Activated B cell treated with CpG ODN at 0.5 μM for 24 hours (primary cell): ENCODE measurements at regions not wholly inside any gene's neighbourhood (a gene's known extent, or its start where the extent isn't known, plus 50 kb on each side); places are given as distances from the start of the nearest gene placed in this dataset.

Source experiments
- ATAC-seq: fragments of 200-7000 bp; cut with Tn5 transposase; one replicate; pipeline ENCODE4 v1.10.0; 2021; ENCODE audit warnings: low read depth, mild to moderate bottlenecking, moderate library complexity
- CTCF ChIA-PET: fragments of 350-600 bp; sonication (Branson Sonifier 250); formaldehyde crosslinking; loops from one replicate; lab custom pipeline; 2021; ENCODE audit warnings: antibody characterized with exemption; lab: Charles Lee
- POLR2A ChIA-PET: fragments of 350-600 bp; sonication (Branson Sonifier 250); formaldehyde crosslinking; loops from one replicate; lab custom pipeline; 2021; ENCODE audit warnings: antibody characterized with exemption; lab: Charles Lee
- DNase-seq: peaks from one replicate; pipeline ENCODE4 v3.0.0; 2022
- H3K27ac Mint-ChIP-seq: one replicate; pipeline ENCODE4 v1.8.0; 2020; ENCODE audit warnings: mixed read lengths
- H3K27me3 Mint-ChIP-seq: one replicate; pipeline ENCODE4 v1.8.0; 2021; ENCODE audit warnings: mixed read lengths
- H3K36me3 Mint-ChIP-seq: one replicate; pipeline ENCODE4 v1.8.0; 2021; ENCODE audit warnings: low read depth, mixed read lengths
- H3K4me1 Mint-ChIP-seq: one replicate; pipeline ENCODE4 v1.8.0; 2021; ENCODE audit warnings: mixed read lengths
- H3K4me3 Mint-ChIP-seq: one replicate; pipeline ENCODE4 v1.8.0; 2020; ENCODE audit warnings: mild to moderate bottlenecking, mixed read lengths
- H3K9me3 Mint-ChIP-seq: one replicate; pipeline ENCODE4 v1.8.0; 2020; ENCODE audit warnings: mixed read lengths
- CTCF ChIP-seq: fragments of 200-600 bp; IDR thresholded peaks from one replicate; pipeline ENCODE4 v1.8.0; 2022; ENCODE audit warnings: antibody characterized with exemption, mild to moderate bottlenecking
- intact Hi-C: fragments of 100-400 bp; cut with micrococcal nuclease; formaldehyde crosslinking; loops from one replicate; pipeline ENCODE4 v1.15.1; 2024

GRCh38 chr2:228493852-228494251 lies 312.4 kb upstream of the SPHKAP start:
- H3K27ac Mint-ChIP-seq = no peak overlapping the region
- no peak overlapping the region for H3K4me3 Mint-ChIP-seq
- H3K36me3 Mint-ChIP-seq = no peaks in the 10 kb centered on the region
- H3K9me3 Mint-ChIP-seq = peaks cover 7% of the 10 kb centered on the region
- intact Hi-C loops = no loop called here
- DNase-seq = no peak
- no peak for ATAC-seq
- POLR2A ChIA-PET = no interaction called here
- no peaks in the 10 kb centered on the region for H3K4me1 Mint-ChIP-seq
- no peak for TF ChIP-seq CTCF
- no peaks in the 10 kb centered on the region for H3K27me3 Mint-ChIP-seq
- CTCF ChIA-PET = no interaction called here

- ATAC-seq = no peak
- Mint-ChIP-seq H3K36me3 (no peaks in the 10 kb centered on the region), H3K4me1 (no peaks in the 10 kb centered on the region), H3K27me3 (no peaks in the 10 kb centered on the region), H3K4me3 (no peak overlapping the region), H3K27ac (no peak overlapping the region), H3K9me3 (peaks cover 2% of the 10 kb centered on the region)
- ChIA-PET POLR2A (no interaction called here), CTCF (no interaction called here)
- intact Hi-C loops = no loop called here
- TF ChIP-seq CTCF = no peak
- DNase-seq = no peak
These were observed 297.5 kb upstream of the SPHKAP start for GRCh38 chr2:228479014-228479413.

GRCh38 chr2:228474466-228474865 lies 293.0 kb upstream of the SPHKAP start:
- Mint-ChIP-seq H3K36me3 (no peaks in the 10 kb centered on the region), H3K27me3 (no peaks in the 10 kb centered on the region), H3K27ac (no peak overlapping the region), H3K4me3 (no peak overlapping the region), H3K4me1 (no peaks in the 10 kb centered on the region), H3K9me3 (peaks cover 8% of the 10 kb centered on the region)
- DNase-seq = no peak
- ChIA-PET CTCF (no interaction called here), POLR2A (no interaction called here)
- intact Hi-C loops = no loop called here
- no peak for ATAC-seq
- no peak for TF ChIP-seq CTCF

GRCh38 chr2:228469721-228470120 lies 288.2 kb upstream of the SPHKAP start:
- CTCF ChIA-PET = no interaction called here
- Mint-ChIP-seq H3K4me3 (no peak overlapping the region), H3K9me3 (peaks cover 14% of the 10 kb centered on the region), H3K27me3 (no peaks in the 10 kb centered on the region), H3K27ac (no peak overlapping the region), H3K4me1 (no peaks in the 10 kb centered on the region), H3K36me3 (no peaks in the 10 kb centered on the region)
- POLR2A ChIA-PET = no interaction called here
- no peak for DNase-seq
- TF ChIP-seq CTCF = no peak
- ATAC-seq = no peak
- intact Hi-C loops = no loop called here

GRCh38 chr2:228466851-228467250 lies 285.4 kb upstream of the SPHKAP start:
- CTCF ChIA-PET = no interaction called here
- Mint-ChIP-seq H3K4me3 (no peak overlapping the region), H3K4me1 (no peaks in the 10 kb centered on the region), H3K36me3 (no peaks in the 10 kb centered on the region), H3K27me3 (no peaks in the 10 kb centered on the region), H3K9me3 (peaks cover 19% of the 10 kb centered on the region), H3K27ac (no peak overlapping the region)
- TF ChIP-seq CTCF = no peak
- intact Hi-C loops = no loop called here
- DNase-seq (no peak), ATAC-seq (no peak)
- POLR2A ChIA-PET = no interaction called here
